Endothelial cell of umbilical vein (primary cell): ENCODE measurements at regions not wholly inside any gene's neighbourhood (a gene's known extent, or its start where the extent isn't known, plus 50 kb on each side); places are given as distances from the start of the nearest gene placed in this dataset.

Experiments
- BruUV-seq: library from RNA; stranded (reverse); fragments of 400-500 nt; replicated peaks from 2 replicates; lab custom pipeline; 2021; lab: Mats Ljungman, UMichigan
- CTCF ChIA-PET: fragments of 300-600, 350-600 bp; sonication (Branson Sonifier 250); formaldehyde crosslinking; loops from one replicate; lab custom pipeline; 2021; ENCODE audit warnings: antibody characterized with exemption, inconsistent platforms; lab: Charles Lee
- POLR2A ChIA-PET: fragments of 300-600, 350-600 bp; sonication (Branson Sonifier 250); formaldehyde crosslinking; loops from one replicate; lab custom pipeline; 2021; ENCODE audit warnings: antibody characterized with exemption, inconsistent platforms; lab: Charles Lee
- DNase-seq: peaks from one replicate; pipeline ENCODE4 v3.0.0-alpha.2; 2011; ENCODE audit warnings: low read depth, low spot score
- FAIRE-seq: peaks from 2 replicates; lab custom pipeline; 2011; peaks lifted over from hg19 to GRCh38; lab: Jason Lieb, UNC
- H2AFZ ChIP-seq: 2 replicates; pipeline ENCODE4 v1.6.0; 2012; ENCODE audit warnings: low read depth, low read length, control low read depth, inconsistent platforms
- H3K27ac ChIP-seq: 2 replicates; pipeline ENCODE4 v1.5.1; 2011; ENCODE audit warnings: low read depth, mild to moderate bottlenecking, control low read depth, low read length, moderate library complexity; ENCODE audit not compliant: insufficient read depth
- H3K27me3 ChIP-seq, 2 experiments: 2 replicates each; pipeline versions ENCODE4 v1.6.0 to v1.6.1; 2011; ENCODE audit warnings: low read length in 2 of 2, mixed read lengths in 1 of 2; ENCODE audit not compliant: control insufficient read depth in 2 of 2, insufficient read depth in 2 of 2
- H3K36me3 ChIP-seq, 2 experiments: 2 replicates in 1 of 2; 3 replicates in 1 of 2; pipeline ENCODE4 v1.5.1; 2011; ENCODE audit warnings: low read length in 2 of 2, mild to moderate bottlenecking in 1 of 2, moderate library complexity in 1 of 2; ENCODE audit not compliant: control insufficient read depth in 2 of 2, insufficient read depth in 2 of 2; ENCODE audit errors: extremely low read depth in 1 of 2
- H3K4me1 ChIP-seq: 3 replicates; pipeline ENCODE4 v1.5.1; 2011; ENCODE audit warnings: mild to moderate bottlenecking, low read length; ENCODE audit not compliant: control insufficient read depth, insufficient read depth; ENCODE audit errors: extremely low read depth
- H3K4me2 ChIP-seq: 2 replicates; pipeline ENCODE4 v1.6.1; 2011; ENCODE audit warnings: low read length, control low read depth, mixed read lengths; ENCODE audit not compliant: insufficient read depth
- H3K4me3 ChIP-seq, 3 experiments: fragments of 200-600 bp in 1 of 3; sonication (generic), shearing (Covaris generic) in 1 of 3; replicated peaks in 1 of 3; 2 replicates each; pipeline ENCODE4 v1.5.1; 2011 to 2016; ENCODE audit warnings: control low read depth in 3 of 3, low read length in 3 of 3, mild to moderate bottlenecking in 2 of 3, inconsistent platforms in 1 of 3, low read depth in 1 of 3, moderate library complexity in 1 of 3; ENCODE audit not compliant: insufficient read depth in 1 of 3
- H3K79me2 ChIP-seq: 2 replicates; pipeline ENCODE4 v1.6.0; 2012; ENCODE audit warnings: low read length, inconsistent platforms; ENCODE audit not compliant: control insufficient read depth, insufficient read depth
- H3K9ac ChIP-seq: replicated peaks from 2 replicates; pipeline ENCODE3; 2011; ENCODE audit warnings: low read length, control low read depth; ENCODE audit not compliant: insufficient read depth; ENCODE audit errors: extremely low read depth
- H3K9me1 ChIP-seq: replicated peaks from 3 replicates; pipeline ENCODE4 v1.6.0; 2011; ENCODE audit warnings: mild to moderate bottlenecking, low read length; ENCODE audit not compliant: control insufficient read depth, insufficient read depth; ENCODE audit errors: extremely low read depth
- H3K9me3 ChIP-seq: replicated peaks from 2 replicates; pipeline ENCODE4 v1.5.1; 2012; ENCODE audit warnings: low read length, inconsistent platforms; ENCODE audit not compliant: control insufficient read depth, insufficient read depth
- H4K20me1 ChIP-seq: replicated peaks from 2 replicates; pipeline ENCODE3; 2011; ENCODE audit warnings: mild to moderate bottlenecking, low read length; ENCODE audit not compliant: control insufficient read depth, insufficient read depth; ENCODE audit errors: extremely low read depth
- EZH2 ChIP-seq: IDR thresholded peaks from 2 replicates; pipeline ENCODE4 v1.6.1; 2012; ENCODE audit warnings: borderline replicate concordance, low read depth, mild to moderate bottlenecking, moderate library complexity, low read length, inconsistent platforms; ENCODE audit not compliant: severe bottlenecking
- FOS ChIP-seq: IDR thresholded peaks from 2 replicates; pipeline ENCODE4 v1.6.1; 2011; ENCODE audit warnings: mild to moderate bottlenecking, low read length, moderate library complexity, borderline replicate concordance; ENCODE audit not compliant: insufficient read depth
- GATA2 ChIP-seq: IDR thresholded peaks from 2 replicates; pipeline ENCODE4 v1.7.0; 2011; ENCODE audit warnings: low read depth, mild to moderate bottlenecking, moderate library complexity, mixed read lengths, low read length; ENCODE audit not compliant: insufficient read length, insufficient read depth
- JUN ChIP-seq: IDR thresholded peaks from 2 replicates; pipeline ENCODE4 v1.6.1; 2011; ENCODE audit warnings: borderline replicate concordance, low read depth; ENCODE audit not compliant: insufficient read length, insufficient read depth
- MYC ChIP-seq: IDR thresholded peaks from one replicate; pipeline ENCODE4 v1.6.1; 2011; ENCODE audit warnings: mild to moderate bottlenecking, low read depth, low read length
- POLR2A ChIP-seq: IDR thresholded peaks from 2 replicates; pipeline ENCODE4 v1.6.1; 2012; ENCODE audit warnings: low read depth, mild to moderate bottlenecking, control low read depth, low read length
- POLR2AphosphoS5 ChIP-seq: IDR thresholded peaks from 2 replicates; pipeline ENCODE4 v1.6.1; 2012; ENCODE audit warnings: low read depth, mild to moderate bottlenecking, control low read depth, low read length, moderate library complexity; ENCODE audit not compliant: insufficient read depth
- dilution Hi-C: fragments of 300-500 bp; cut with MboI; formaldehyde crosslinking; loops from one replicate; pipeline ENCODE4 v1.15.0; 2019; ENCODE audit warnings: low sequenced_read_pairs; ENCODE audit not compliant: extremely low pct_ligation_motif_present
- intact Hi-C: fragments of 100-400 bp; cut with micrococcal nuclease; formaldehyde crosslinking; loops from one replicate; pipeline ENCODE4 v1.10.0; 2022
- TF ChIP-seq, protein P1 (sequence below), 2 donors: IDR thresholded peaks; 1 replicate in 1 of 2; 2 replicates in 1 of 2; pipeline ENCODE4 v1.5.1; 2011; ENCODE audit warnings: low read length in 2 of 2, mild to moderate bottlenecking in 2 of 2, moderate library complexity in 2 of 2, control low read depth in 1 of 2, inconsistent platforms in 1 of 2, low read depth in 1 of 2; ENCODE audit not compliant: insufficient read depth in 1 of 2; ENCODE audit errors: extremely low read depth in 1 of 2
- TF ChIP-seq, protein P2 (sequence below): IDR thresholded peaks from 2 replicates; pipeline ENCODE4 v1.6.1; 2011; ENCODE audit not compliant: insufficient read depth, insufficient read length

DNA sequence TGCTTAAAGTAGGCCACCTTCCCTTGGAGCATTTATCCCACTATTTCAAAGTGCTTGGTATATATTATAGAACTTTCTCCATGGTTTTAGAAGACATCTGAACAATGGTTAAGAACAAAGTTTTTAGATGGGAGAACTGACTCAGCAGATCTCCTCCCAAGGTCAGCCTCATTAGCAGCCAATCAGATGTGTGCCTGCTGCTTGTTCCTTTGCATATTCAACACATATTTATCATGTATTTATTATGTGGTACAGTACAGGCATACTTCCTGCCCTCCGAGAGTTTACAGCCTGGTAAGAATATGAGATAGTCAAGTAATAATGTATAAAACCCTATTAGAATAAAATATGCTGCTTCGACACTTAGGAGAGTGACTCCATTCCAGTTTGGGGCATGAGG, 120.1 kb upstream of the NRP1 start:
- H4K20me1 ChIP-seq: no peaks in the 10 kb centered on the region
- intact Hi-C loops: no loop called here
- H2AFZ ChIP-seq: no peak overlapping the region
- POLR2A ChIA-PET: no interaction called here
- H3K27me3 ChIP-seq: no peaks in the 10 kb centered on the region
- no TSS peak for BruUV-seq
- H3K36me3 ChIP-seq: no peaks in the 10 kb centered on the region
- TF ChIP-seq, protein P1, sequence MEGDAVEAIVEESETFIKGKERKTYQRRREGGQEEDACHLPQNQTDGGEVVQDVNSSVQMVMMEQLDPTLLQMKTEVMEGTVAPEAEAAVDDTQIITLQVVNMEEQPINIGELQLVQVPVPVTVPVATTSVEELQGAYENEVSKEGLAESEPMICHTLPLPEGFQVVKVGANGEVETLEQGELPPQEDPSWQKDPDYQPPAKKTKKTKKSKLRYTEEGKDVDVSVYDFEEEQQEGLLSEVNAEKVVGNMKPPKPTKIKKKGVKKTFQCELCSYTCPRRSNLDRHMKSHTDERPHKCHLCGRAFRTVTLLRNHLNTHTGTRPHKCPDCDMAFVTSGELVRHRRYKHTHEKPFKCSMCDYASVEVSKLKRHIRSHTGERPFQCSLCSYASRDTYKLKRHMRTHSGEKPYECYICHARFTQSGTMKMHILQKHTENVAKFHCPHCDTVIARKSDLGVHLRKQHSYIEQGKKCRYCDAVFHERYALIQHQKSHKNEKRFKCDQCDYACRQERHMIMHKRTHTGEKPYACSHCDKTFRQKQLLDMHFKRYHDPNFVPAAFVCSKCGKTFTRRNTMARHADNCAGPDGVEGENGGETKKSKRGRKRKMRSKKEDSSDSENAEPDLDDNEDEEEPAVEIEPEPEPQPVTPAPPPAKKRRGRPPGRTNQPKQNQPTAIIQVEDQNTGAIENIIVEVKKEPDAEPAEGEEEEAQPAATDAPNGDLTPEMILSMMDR (IDR thresholded peaks at IDR 0.05; ENCODE audit: extremely low read depth in 1 of 2, insufficient read depth in 1 of 2, low read depth in 1 of 2, low read length in 2 of 2): no peak
- TF ChIP-seq POLR2A (no peak), MYC (no peak), EZH2 (no peak), FOS (no peak), JUN (no peak), POLR2AphosphoS5 (no peak), GATA2 (no peak)
- TF ChIP-seq, protein P2, sequence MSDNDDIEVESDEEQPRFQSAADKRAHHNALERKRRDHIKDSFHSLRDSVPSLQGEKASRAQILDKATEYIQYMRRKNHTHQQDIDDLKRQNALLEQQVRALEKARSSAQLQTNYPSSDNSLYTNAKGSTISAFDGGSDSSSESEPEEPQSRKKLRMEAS: no peak
- H3K4me3 ChIP-seq: no peak overlapping the region
- CTCF ChIA-PET: no interaction called here
- DNase-seq (no peak), FAIRE-seq (no peak)
- dilution Hi-C loops: no loop called here
- H3K4me1 ChIP-seq: no peaks in the 10 kb centered on the region
- no peaks in the 10 kb centered on the region for H3K9me1 ChIP-seq
- no peaks in the 10 kb centered on the region for H3K79me2 ChIP-seq
- H3K9ac ChIP-seq: no peak overlapping the region
- no peaks in the 10 kb centered on the region for H3K9me3 ChIP-seq
- no peak overlapping the region for H3K27ac ChIP-seq
- no peak overlapping the region for H3K4me2 ChIP-seq
